Kidney (tissue), 13 donors: ENCODE measurements at regions not wholly inside any gene's neighbourhood (a gene's known extent, or its start where the extent isn't known, plus 50 kb on each side); places are given as distances from the start of the nearest gene placed in this dataset.

Experiments used
- DNase-seq, 5 donors: peaks; one replicate each; pipeline ENCODE4 v3.0.0-alpha.2; 2013 to 2020
- FAIRE-seq: peaks from 2 replicates; lab custom pipeline; 2012; peaks lifted over from hg19 to GRCh38; lab: Jason Lieb, UNC
- H3K27ac ChIP-seq, 2 donors: one replicate each; pipeline ENCODE4 v1.7.0; 2013; ENCODE audit warnings: low read depth in 2 of 2, low read length in 2 of 2, inconsistent platforms in 1 of 2
- H3K27me3 ChIP-seq: one replicate; pipeline ENCODE4 v1.7.1; 2013; ENCODE audit warnings: low read length, inconsistent platforms; ENCODE audit not compliant: control insufficient read depth, insufficient read depth
- H3K36me3 ChIP-seq, 3 donors: one replicate each; pipeline versions ENCODE4 v1.7.0 to v1.7.1; 2013; ENCODE audit warnings: low read length in 3 of 3, control low read depth in 1 of 3, inconsistent platforms in 1 of 3; ENCODE audit not compliant: insufficient read depth in 3 of 3, control insufficient read depth in 2 of 3
- H3K4me1 ChIP-seq, 3 donors: one replicate each; pipeline versions ENCODE4 v1.7.0 to v1.7.1; 2013; ENCODE audit warnings: low read length in 3 of 3, inconsistent platforms in 1 of 3, low read depth in 1 of 3; ENCODE audit not compliant: control insufficient read depth in 2 of 3, insufficient read depth in 2 of 3
- H3K4me3 ChIP-seq, 3 donors: one replicate each; pipeline versions ENCODE4 v1.7.0 to v1.8.1; 2013; ENCODE audit warnings: low read length in 3 of 3, control low read depth in 1 of 3, inconsistent platforms in 1 of 3
- H3K9ac ChIP-seq, 3 donors: one replicate each; pipeline versions ENCODE4 v1.7.0 to v1.7.1; 2013; ENCODE audit warnings: low read length in 3 of 3, control low read depth in 1 of 3, inconsistent platforms in 1 of 3
- H3K9me3 ChIP-seq, 3 donors: one replicate each; pipeline versions ENCODE4 v1.7.0 to v1.7.1; 2013; ENCODE audit warnings: low read length in 3 of 3, control low read depth in 1 of 3, inconsistent platforms in 1 of 3; ENCODE audit not compliant: control insufficient read depth in 2 of 3, insufficient read depth in 1 of 3
- intact Hi-C: fragments of 100-400 bp; cut with DNase I; formaldehyde crosslinking; loops from one replicate; pipeline ENCODE4 v1.11.1; 2022
- TF ChIP-seq, protein P1 (sequence below): IDR thresholded peaks from 3 replicates; pipeline ENCODE4 v1.5.1; 2012; ENCODE audit warnings: mild to moderate bottlenecking, moderate library complexity, borderline replicate concordance; ENCODE audit not compliant: insufficient read depth; ENCODE audit errors: extremely low read depth
- donor health status: control.
- donor health status: control.
- donor health status: control.
- donor health status: control.
- donor health status: control.
- donor health status: DM: yes; HTN: yes; CAD: no.
- donor health status: Normal renal cell carcinoma (clear cell type).

DNA sequence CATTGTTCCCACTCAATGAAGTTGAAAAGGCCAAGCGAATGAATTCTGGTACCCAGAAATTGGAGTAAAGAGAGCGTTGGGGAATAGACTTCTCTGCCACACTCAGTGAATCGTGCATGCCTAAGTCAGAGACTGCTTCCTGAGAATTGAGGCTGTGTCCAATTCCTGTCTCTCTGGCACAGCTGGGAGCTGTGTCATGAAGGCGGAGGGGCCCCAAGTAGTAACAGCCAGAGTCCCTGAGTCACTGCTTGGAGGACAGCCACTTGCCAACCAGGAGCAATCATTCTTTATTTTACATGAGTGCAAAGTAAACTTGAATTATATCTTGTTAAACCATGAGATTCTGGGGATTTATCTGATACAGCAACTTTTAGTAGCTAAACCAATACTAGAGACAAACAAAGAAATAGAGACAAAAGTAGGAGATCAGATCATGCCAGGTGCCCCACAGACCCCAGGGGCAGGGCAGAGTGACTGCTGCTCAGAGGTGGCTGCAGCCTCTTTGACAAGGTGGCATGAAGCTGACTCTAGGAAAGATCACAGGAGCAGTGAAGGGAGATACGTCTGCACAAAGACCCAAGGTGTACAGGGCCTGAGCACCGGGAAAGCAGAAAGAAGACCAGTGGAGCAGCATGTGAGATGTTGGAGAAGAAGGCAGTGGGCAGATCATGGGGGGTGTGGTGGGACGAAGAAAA, 246.0 kb downstream of the GADD45G start:
- no peak overlapping the region for H3K9ac ChIP-seq
- FAIRE-seq (no peak), DNase-seq (no peak)
- H3K9me3 ChIP-seq, result no peaks in the 10 kb centered on the region
- peaks cover 0 to 2% (median 0%) of the 10 kb centered on the region in 3 donors for H3K4me1 ChIP-seq
- no peaks in the 10 kb centered on the region for H3K36me3 ChIP-seq
- H3K4me3 ChIP-seq, result no peak overlapping the region
- no peaks in the 10 kb centered on the region for H3K27me3 ChIP-seq
- intact Hi-C loops, result no loop called here
- TF ChIP-seq, protein P1, sequence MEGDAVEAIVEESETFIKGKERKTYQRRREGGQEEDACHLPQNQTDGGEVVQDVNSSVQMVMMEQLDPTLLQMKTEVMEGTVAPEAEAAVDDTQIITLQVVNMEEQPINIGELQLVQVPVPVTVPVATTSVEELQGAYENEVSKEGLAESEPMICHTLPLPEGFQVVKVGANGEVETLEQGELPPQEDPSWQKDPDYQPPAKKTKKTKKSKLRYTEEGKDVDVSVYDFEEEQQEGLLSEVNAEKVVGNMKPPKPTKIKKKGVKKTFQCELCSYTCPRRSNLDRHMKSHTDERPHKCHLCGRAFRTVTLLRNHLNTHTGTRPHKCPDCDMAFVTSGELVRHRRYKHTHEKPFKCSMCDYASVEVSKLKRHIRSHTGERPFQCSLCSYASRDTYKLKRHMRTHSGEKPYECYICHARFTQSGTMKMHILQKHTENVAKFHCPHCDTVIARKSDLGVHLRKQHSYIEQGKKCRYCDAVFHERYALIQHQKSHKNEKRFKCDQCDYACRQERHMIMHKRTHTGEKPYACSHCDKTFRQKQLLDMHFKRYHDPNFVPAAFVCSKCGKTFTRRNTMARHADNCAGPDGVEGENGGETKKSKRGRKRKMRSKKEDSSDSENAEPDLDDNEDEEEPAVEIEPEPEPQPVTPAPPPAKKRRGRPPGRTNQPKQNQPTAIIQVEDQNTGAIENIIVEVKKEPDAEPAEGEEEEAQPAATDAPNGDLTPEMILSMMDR, result no peak
- no peak overlapping the region for H3K27ac ChIP-seq

DNA sequence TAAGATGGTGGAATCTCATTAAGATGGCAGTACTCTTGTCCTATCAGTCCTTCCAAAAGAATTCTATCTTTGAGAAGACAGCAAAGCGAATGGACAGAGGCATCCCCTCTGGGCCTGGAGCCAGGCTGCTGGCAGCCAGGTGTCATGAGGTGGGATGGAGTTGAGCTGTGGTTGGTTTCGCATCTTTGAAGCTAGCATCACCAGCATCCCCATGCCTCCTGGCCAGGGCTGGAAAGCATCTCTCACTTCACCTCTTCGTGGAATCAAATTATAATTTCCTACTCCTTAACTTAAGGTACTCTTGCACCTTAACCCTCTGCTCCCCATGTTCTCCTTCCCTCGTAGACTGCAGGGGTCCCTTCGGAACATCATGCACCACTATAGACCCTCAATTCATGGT, 248.3 kb downstream of the GADD45G start:
- H3K27me3 ChIP-seq, result no peaks in the 10 kb centered on the region
- TF ChIP-seq, protein P1, result no peak
- intact Hi-C loops, result no loop called here
- H3K4me1 ChIP-seq, result no peaks in the 10 kb centered on the region
- no peak overlapping the region for H3K27ac ChIP-seq
- FAIRE-seq, result no peak
- no peaks in the 10 kb centered on the region for H3K36me3 ChIP-seq
- H3K9ac ChIP-seq, result no peak overlapping the region
- no peak for DNase-seq
- H3K4me3 ChIP-seq, result no peak overlapping the region
- H3K9me3 ChIP-seq, result no peaks in the 10 kb centered on the region

DNA sequence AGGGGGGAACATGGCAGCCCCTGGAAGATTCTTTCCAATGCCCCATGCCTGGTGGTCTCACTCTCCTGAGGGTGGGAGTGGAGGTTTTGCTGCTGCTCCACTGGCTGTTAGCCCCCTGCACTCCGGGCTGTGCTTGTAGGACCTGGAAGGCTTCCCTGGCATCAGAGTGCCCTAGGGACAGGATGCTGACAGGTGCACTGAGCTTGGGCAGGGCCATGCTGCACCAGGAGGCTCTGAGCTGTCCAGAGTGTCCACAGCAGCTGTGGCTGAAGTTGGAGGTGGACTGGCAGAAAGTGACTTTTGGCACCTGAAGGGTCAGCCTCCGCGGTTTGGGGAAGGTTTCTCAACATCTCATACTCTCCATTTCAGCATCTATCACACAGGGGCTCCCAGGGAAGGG, 249.1 kb downstream of the GADD45G start:
- H3K4me1 ChIP-seq, result no peaks in the 10 kb centered on the region
- peak in 1 of 5 donors; percentile 9 for DNase-seq
- TF ChIP-seq, protein P1, result no peak
- no peak for FAIRE-seq
- no peak overlapping the region for H3K9ac ChIP-seq
- no peaks in the 10 kb centered on the region for H3K27me3 ChIP-seq
- intact Hi-C loops, result no loop called here
- no peaks in the 10 kb centered on the region for H3K36me3 ChIP-seq
- H3K4me3 ChIP-seq, result no peak overlapping the region
- no peak overlapping the region for H3K27ac ChIP-seq
- H3K9me3 ChIP-seq, result no peaks in the 10 kb centered on the region
